CD4-positive, alpha-beta T cell (primary cell): ENCODE measurements at regions not wholly inside any gene's neighbourhood (a gene's known extent, or its start where the extent isn't known, plus 50 kb on each side); places are given as distances from the start of the nearest gene placed in this dataset.

ENCODE experiments used
- ATAC-seq: fragments of 200-7000 bp; cut with Tn5 transposase; one replicate; pipeline ENCODE4 v1.10.0; 2022; ENCODE audit warnings: mild to moderate bottlenecking; ENCODE audit not compliant: poor library complexity
- CTCF ChIA-PET: fragments of 350-600 bp; sonication (Branson Sonifier 250); formaldehyde crosslinking; loops from one replicate; lab custom pipeline; 2021; ENCODE audit warnings: antibody characterized with exemption, inconsistent platforms; lab: Charles Lee
- POLR2A ChIA-PET: fragments of 350-600 bp; sonication (Branson Sonifier 250); formaldehyde crosslinking; loops from one replicate; lab custom pipeline; 2021; ENCODE audit warnings: antibody characterized with exemption, inconsistent platforms; lab: Charles Lee
- DNase-seq, 14 experiments: peaks; one replicate each; pipeline ENCODE4 v3.0.0-alpha.2; 2013 to 2020; ENCODE audit warnings: mixed read lengths in 2 of 14
- H3K27ac ChIP-seq, 2 donors: one replicate each; pipeline versions ENCODE4 v1.5.1 to v1.7.0; 2013; ENCODE audit warnings: low read length in 2 of 2, low read depth in 1 of 2, mild to moderate bottlenecking in 1 of 2
- H3K27me3 ChIP-seq, 2 experiments: 1 replicate in 1 of 2; 2 replicates in 1 of 2; pipeline versions ENCODE4 v1.6.1 to v1.7.0; 2013; ENCODE audit warnings: low read length in 2 of 2, control low read depth in 1 of 2, mild to moderate bottlenecking in 1 of 2, moderate library complexity in 1 of 2; ENCODE audit not compliant: insufficient read depth in 2 of 2, control insufficient read depth in 1 of 2
- H3K36me3 ChIP-seq: one replicate; pipeline ENCODE4 v1.6.1; 2013; ENCODE audit warnings: low read length, control low read depth; ENCODE audit not compliant: insufficient read depth
- H3K4me1 ChIP-seq: one replicate; pipeline ENCODE4 v1.6.1; 2013; ENCODE audit warnings: low read length, control low read depth; ENCODE audit not compliant: insufficient read depth
- H3K4me3 ChIP-seq: one replicate; pipeline ENCODE4 v1.5.1; 2013; ENCODE audit warnings: mild to moderate bottlenecking, low read length, moderate library complexity
- H3K9me3 ChIP-seq, 2 experiments: 1 replicate in 1 of 2; 2 replicates in 1 of 2; pipeline versions ENCODE4 v1.6.1 to v1.7.0; 2013; ENCODE audit warnings: low read length in 2 of 2, mild to moderate bottlenecking in 2 of 2, control low read depth in 1 of 2, moderate library complexity in 1 of 2; ENCODE audit not compliant: control insufficient read depth in 1 of 2, insufficient read depth in 1 of 2
- H3K27ac Mint-ChIP-seq: one replicate; pipeline ENCODE4 v1.8.0; 2020; ENCODE audit warnings: mixed read lengths
- H3K27me3 Mint-ChIP-seq: one replicate; pipeline ENCODE4 v1.8.0; 2021; ENCODE audit warnings: mixed read lengths
- H3K36me3 Mint-ChIP-seq: one replicate; pipeline ENCODE4 v1.8.0; 2021; ENCODE audit warnings: low read depth, mixed read lengths
- H3K4me1 Mint-ChIP-seq: one replicate; pipeline ENCODE4 v1.8.0; 2021; ENCODE audit warnings: low read depth, mixed read lengths
- H3K4me3 Mint-ChIP-seq: one replicate; pipeline ENCODE4 v1.8.0; 2020; ENCODE audit warnings: mild to moderate bottlenecking, mixed read lengths
- H3K9me3 Mint-ChIP-seq: one replicate; pipeline ENCODE4 v1.8.0; 2020; ENCODE audit warnings: mixed read lengths
- intact Hi-C, 2 experiments: fragments of 100-400 bp; cut with DNase I in 1 of 2; cut with micrococcal nuclease in 1 of 2; formaldehyde crosslinking; loops; one replicate each; pipeline versions ENCODE4 v1.15.1 to v1.9.0; 2023 to 2025; cut with DNase I, micrococcal nuclease
- TF ChIP-seq, protein P1 (sequence below): fragments of 200-600 bp; IDR thresholded peaks from one replicate; pipeline ENCODE4 v1.8.0; 2022; ENCODE audit warnings: antibody characterized with exemption, mild to moderate bottlenecking

- H3K27ac ChIP-seq: no peak overlapping the region
- peaks cover 0 to 5% of the 10 kb centered on the region in 2 experiments for H3K9me3 ChIP-seq
- DNase-seq (no peak), ATAC-seq (no peak)
- no peaks in the 10 kb centered on the region for H3K27me3 ChIP-seq
- H3K4me1 Mint-ChIP-seq: no peaks in the 10 kb centered on the region
- no peaks in the 10 kb centered on the region for H3K4me1 ChIP-seq
- no peak overlapping the region for H3K4me3 ChIP-seq
- ChIA-PET POLR2A (no interaction called here), CTCF (no interaction called here)
- no peak overlapping the region for H3K27ac Mint-ChIP-seq
- TF ChIP-seq, protein P1, sequence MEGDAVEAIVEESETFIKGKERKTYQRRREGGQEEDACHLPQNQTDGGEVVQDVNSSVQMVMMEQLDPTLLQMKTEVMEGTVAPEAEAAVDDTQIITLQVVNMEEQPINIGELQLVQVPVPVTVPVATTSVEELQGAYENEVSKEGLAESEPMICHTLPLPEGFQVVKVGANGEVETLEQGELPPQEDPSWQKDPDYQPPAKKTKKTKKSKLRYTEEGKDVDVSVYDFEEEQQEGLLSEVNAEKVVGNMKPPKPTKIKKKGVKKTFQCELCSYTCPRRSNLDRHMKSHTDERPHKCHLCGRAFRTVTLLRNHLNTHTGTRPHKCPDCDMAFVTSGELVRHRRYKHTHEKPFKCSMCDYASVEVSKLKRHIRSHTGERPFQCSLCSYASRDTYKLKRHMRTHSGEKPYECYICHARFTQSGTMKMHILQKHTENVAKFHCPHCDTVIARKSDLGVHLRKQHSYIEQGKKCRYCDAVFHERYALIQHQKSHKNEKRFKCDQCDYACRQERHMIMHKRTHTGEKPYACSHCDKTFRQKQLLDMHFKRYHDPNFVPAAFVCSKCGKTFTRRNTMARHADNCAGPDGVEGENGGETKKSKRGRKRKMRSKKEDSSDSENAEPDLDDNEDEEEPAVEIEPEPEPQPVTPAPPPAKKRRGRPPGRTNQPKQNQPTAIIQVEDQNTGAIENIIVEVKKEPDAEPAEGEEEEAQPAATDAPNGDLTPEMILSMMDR: no peak
- no peaks in the 10 kb centered on the region for H3K36me3 ChIP-seq
- no peak overlapping the region for H3K4me3 Mint-ChIP-seq
- intact Hi-C loops: no loop called here
- no peaks in the 10 kb centered on the region for H3K27me3 Mint-ChIP-seq
- H3K9me3 Mint-ChIP-seq: peaks cover 6% of the 10 kb centered on the region
- H3K36me3 Mint-ChIP-seq: no peaks in the 10 kb centered on the region
Observed at GRCh38 chr10:107930037-107930436, 765.5 kb upstream of the SORCS1 start.

DNA sequence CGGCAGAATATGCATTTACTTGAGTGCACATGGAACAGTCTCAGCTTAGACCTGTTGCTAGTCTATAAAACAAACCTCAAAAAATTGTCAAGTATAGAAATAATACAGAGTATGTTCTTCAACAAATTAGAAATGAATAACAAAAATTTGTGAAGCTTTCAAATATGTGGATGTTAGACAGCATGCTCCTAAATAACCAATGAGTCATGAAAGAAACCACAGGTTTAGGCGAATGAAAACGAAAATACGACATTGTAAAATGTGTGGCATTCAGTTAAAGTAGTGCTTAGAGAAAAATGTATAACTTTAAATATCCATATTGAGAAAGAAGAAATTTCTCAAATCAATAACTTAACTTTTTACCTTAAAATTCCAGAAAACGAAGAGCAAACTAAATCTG lies 760.0 kb upstream of the SORCS1 start:
- H3K4me1 Mint-ChIP-seq: no peaks in the 10 kb centered on the region
- no peak overlapping the region for H3K4me3 Mint-ChIP-seq
- CTCF ChIA-PET: no interaction called here
- H3K36me3 ChIP-seq: no peaks in the 10 kb centered on the region
- no peak overlapping the region for H3K27ac ChIP-seq
- H3K9me3 Mint-ChIP-seq: peaks cover 4% of the 10 kb centered on the region
- peaks cover 0 to 10% of the 10 kb centered on the region in 2 experiments for H3K9me3 ChIP-seq
- intact Hi-C loops: no loop called here
- no peak overlapping the region for H3K27ac Mint-ChIP-seq
- TF ChIP-seq, protein P1: no peak
- no peaks in the 10 kb centered on the region for H3K27me3 ChIP-seq
- H3K36me3 Mint-ChIP-seq: no peaks in the 10 kb centered on the region
- DNase-seq: no peak
- no peak for ATAC-seq
- POLR2A ChIA-PET: no interaction called here
- no peaks in the 10 kb centered on the region for H3K27me3 Mint-ChIP-seq
- no peaks in the 10 kb centered on the region for H3K4me1 ChIP-seq
- H3K4me3 ChIP-seq: no peak overlapping the region

DNA sequence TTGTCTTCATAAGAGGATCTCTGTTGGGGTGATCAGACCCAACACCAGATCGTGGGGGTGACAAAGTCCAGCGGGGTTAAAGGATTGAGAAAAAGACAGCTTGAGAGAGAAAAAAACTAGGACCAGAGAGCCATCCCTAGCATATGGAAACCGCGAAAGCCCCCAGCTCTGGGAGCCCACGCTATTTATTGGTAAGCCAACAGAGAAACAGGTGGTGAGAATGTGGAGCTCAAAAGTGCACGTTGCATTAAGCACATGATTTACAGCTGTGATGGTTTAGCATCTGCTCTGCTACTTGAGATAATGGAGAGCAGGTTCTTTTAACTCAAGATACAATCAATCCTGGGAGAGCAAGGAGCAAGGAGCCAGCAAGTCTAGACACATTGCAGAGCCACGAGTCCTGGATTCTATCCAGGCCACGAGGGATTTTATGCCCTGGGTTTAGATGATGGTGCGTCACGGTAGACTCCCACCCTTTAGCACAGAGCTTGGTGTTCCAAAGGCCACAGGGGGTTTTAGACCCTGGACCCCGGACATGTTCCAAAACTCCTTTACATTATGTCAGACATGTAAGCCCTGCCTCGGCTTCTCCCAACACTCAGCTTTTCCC lies 755.2 kb upstream of the SORCS1 start:
- intact Hi-C loops: no loop called here
- no peak overlapping the region for H3K27ac Mint-ChIP-seq
- ChIA-PET POLR2A (no interaction called here), CTCF (no interaction called here)
- Histone ChIP-seq H3K27me3 (peaks cover 0 to 6% of the 10 kb centered on the region in 2 experiments), H3K4me3 (no peak overlapping the region), H3K36me3 (no peaks in the 10 kb centered on the region), H3K9me3 (peaks cover 0 to 11% of the 10 kb centered on the region in 2 experiments), H3K4me1 (no peaks in the 10 kb centered on the region), H3K27ac (no peak overlapping the region)
- TF ChIP-seq, protein P1: no peak
- no peaks in the 10 kb centered on the region for H3K4me1 Mint-ChIP-seq
- H3K9me3 Mint-ChIP-seq: peaks cover 10% of the 10 kb centered on the region
- H3K36me3 Mint-ChIP-seq: no peaks in the 10 kb centered on the region
- H3K4me3 Mint-ChIP-seq: no peak overlapping the region
- no peak for ATAC-seq
- H3K27me3 Mint-ChIP-seq: peaks cover 5% of the 10 kb centered on the region
- no peak for DNase-seq
